DOHH2 (cell line): ENCODE measurements at regions not wholly inside any gene's neighbourhood (a gene's known extent, or its start where the extent isn't known, plus 50 kb on each side); places are given as distances from the start of the nearest gene placed in this dataset.

Source experiments
- H3F3A ChIP-seq: fragments of 200-600 bp; sonication (generic), shearing (Covaris generic); 2 replicates; pipeline ENCODE4 v1.6.0; 2016; ENCODE audit warnings: antibody characterized with exemption, mild to moderate bottlenecking; ENCODE audit not compliant: control insufficient read depth, insufficient read depth
- H3K27ac ChIP-seq: fragments of 200-600 bp; sonication (generic); 2 replicates; pipeline ENCODE4 v1.5.1; 2014; ENCODE audit warnings: low read depth, mild to moderate bottlenecking, low read length, moderate library complexity
- H3K27me3 ChIP-seq: fragments of 200-600 bp; sonication (generic); 2 replicates; pipeline ENCODE4 v1.6.1; 2014; ENCODE audit warnings: mild to moderate bottlenecking, low read length, mixed read lengths; ENCODE audit not compliant: control insufficient read depth
- H3K36me3 ChIP-seq: fragments of 200-600 bp; sonication (generic); 2 replicates; pipeline ENCODE4 v1.6.1; 2014; ENCODE audit warnings: mild to moderate bottlenecking, low read length, moderate library complexity, mixed read lengths; ENCODE audit not compliant: control insufficient read depth
- H3K4me1 ChIP-seq: fragments of 200-600 bp; sonication (generic); 2 replicates; pipeline ENCODE4 v1.6.1; 2014; ENCODE audit warnings: mild to moderate bottlenecking, low read length, mixed read lengths; ENCODE audit not compliant: control insufficient read depth
- H3K4me2 ChIP-seq: fragments of 200-600 bp; sonication (generic); 2 replicates; pipeline ENCODE4 v1.6.0; 2014; ENCODE audit warnings: mild to moderate bottlenecking, low read length, moderate library complexity
- H3K4me3 ChIP-seq: fragments of 200-600 bp; sonication (generic); 2 replicates; pipeline ENCODE4 v1.5.1; 2014; ENCODE audit warnings: mild to moderate bottlenecking, low read length, mixed read lengths
- H3K79me2 ChIP-seq: fragments of 200-600 bp; sonication (generic); 2 replicates; pipeline ENCODE4 v1.6.1; 2014; ENCODE audit warnings: mild to moderate bottlenecking, low read length, mixed read lengths; ENCODE audit not compliant: control insufficient read depth
- H3K9me2 ChIP-seq: fragments of 200-600 bp; sonication (generic); replicated peaks from 2 replicates; pipeline ENCODE4 v1.6.1; 2014; ENCODE audit warnings: mild to moderate bottlenecking, low read length, mixed read lengths; ENCODE audit not compliant: control insufficient read depth
- H3K9me3 ChIP-seq: fragments of 200-600 bp; sonication (generic); 2 replicates; pipeline ENCODE4 v1.6.1; 2014; ENCODE audit warnings: antibody characterized with exemption, low read length, mixed read lengths; ENCODE audit not compliant: control insufficient read depth, insufficient read depth
- H4K20me1 ChIP-seq: fragments of 200-600 bp; sonication (generic); 2 replicates; pipeline ENCODE4 v1.6.0; 2014; ENCODE audit warnings: low read depth, mild to moderate bottlenecking, antibody characterized with exemption, low read length, moderate library complexity; ENCODE audit not compliant: control insufficient read depth, insufficient read depth
- CTCF ChIP-seq: fragments of 200-600 bp; sonication (generic); IDR thresholded peaks from one replicate; pipeline ENCODE4 v1.5.1; 2014; ENCODE audit warnings: antibody characterized with exemption, mild to moderate bottlenecking, low read depth, low read length; ENCODE audit not compliant: poor library complexity, severe bottlenecking
- EZH2phosphoT487 ChIP-seq: fragments of 200-600 bp; sonication (generic); IDR thresholded peaks from 2 replicates; pipeline ENCODE4 v1.6.1; 2017; ENCODE audit warnings: borderline replicate concordance, mild to moderate bottlenecking, antibody characterized with exemption, low read length, moderate library complexity, mixed read lengths

- TF ChIP-seq CTCF (no peak), EZH2phosphoT487 (no peak)
Measured at GRCh38 chr12:115824936-115825602, 452.4 kb downstream of the MED13L start.

GRCh38 chr12:115823635-115824034 lies 453.9 kb downstream of the MED13L start:
- Histone ChIP-seq H3K27me3 (no peaks in the 10 kb centered on the region), H3K36me3 (no peaks in the 10 kb centered on the region), H3K4me1 (no peaks in the 10 kb centered on the region), H3K27ac (no peak overlapping the region), H4K20me1 (no peaks in the 10 kb centered on the region), H3F3A (no peaks in the 10 kb centered on the region), H3K9me3 (no peaks in the 10 kb centered on the region), H3K4me2 (no peak overlapping the region), H3K9me2 (no peaks in the 10 kb centered on the region), H3K79me2 (no peaks in the 10 kb centered on the region), H3K4me3 (no peak overlapping the region)
- TF ChIP-seq CTCF = no peak
- TF ChIP-seq EZH2phosphoT487 = no peak

More at GRCh38 chr12:115824936-115825602, 452.4 kb downstream of the MED13L start:
- H4K20me1 ChIP-seq = no peaks in the 10 kb centered on the region
- no peaks in the 10 kb centered on the region for H3K36me3 ChIP-seq
- no peaks in the 10 kb centered on the region for H3K9me2 ChIP-seq
- no peaks in the 10 kb centered on the region for H3K9me3 ChIP-seq
- H3K27ac ChIP-seq = no peak overlapping the region
- H3K79me2 ChIP-seq = no peaks in the 10 kb centered on the region
- no peak overlapping the region for H3K4me3 ChIP-seq
- H3K27me3 ChIP-seq = no peaks in the 10 kb centered on the region
- H3F3A ChIP-seq = no peaks in the 10 kb centered on the region
- H3K4me1 ChIP-seq = no peaks in the 10 kb centered on the region
- H3K4me2 ChIP-seq = no peak overlapping the region

DNA sequence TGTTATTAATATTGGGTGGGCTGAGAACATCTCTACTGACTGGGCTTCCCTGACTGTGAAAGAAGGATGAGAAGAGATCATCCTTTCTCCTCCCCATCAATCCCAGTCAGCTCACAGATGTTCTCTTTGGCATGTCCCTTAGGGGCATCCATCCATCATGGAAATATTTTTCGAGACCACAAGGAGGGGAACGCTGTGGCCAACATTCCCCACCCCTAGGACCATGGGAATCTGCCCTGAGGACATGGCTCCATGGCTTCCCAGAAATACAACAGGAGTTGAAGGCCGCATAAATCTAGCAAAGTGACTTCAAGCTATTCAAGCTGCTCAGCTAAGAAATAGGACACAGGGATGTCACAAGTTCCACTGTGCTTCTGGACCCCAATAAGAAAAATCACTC lies 456.8 kb downstream of the MED13L start:
- H3F3A ChIP-seq = no peaks in the 10 kb centered on the region
- no peak overlapping the region for H3K27ac ChIP-seq

More for the DNA sequence above, 456.8 kb downstream of the MED13L start:
- no peaks in the 10 kb centered on the region for H3K79me2 ChIP-seq
- no peaks in the 10 kb centered on the region for H3K9me2 ChIP-seq
- no peaks in the 10 kb centered on the region for H3K27me3 ChIP-seq
- no peaks in the 10 kb centered on the region for H3K9me3 ChIP-seq
- H4K20me1 ChIP-seq = no peaks in the 10 kb centered on the region
- TF ChIP-seq EZH2phosphoT487 (no peak), CTCF (no peak)
- H3K4me1 ChIP-seq = no peaks in the 10 kb centered on the region
- H3K36me3 ChIP-seq = no peaks in the 10 kb centered on the region
- no peak overlapping the region for H3K4me3 ChIP-seq
- no peak overlapping the region for H3K4me2 ChIP-seq
